Endothelial cell of umbilical vein (primary cell): ENCODE measurements at regions not wholly inside any gene's neighbourhood (a gene's known extent, or its start where the extent isn't known, plus 50 kb on each side); places are given as distances from the start of the nearest gene placed in this dataset.

Experiments used
- EZH2 ChIP-seq: IDR thresholded peaks from 2 replicates; pipeline ENCODE4 v1.6.1; 2012; ENCODE audit warnings: borderline replicate concordance, low read depth, mild to moderate bottlenecking, moderate library complexity, low read length, inconsistent platforms; ENCODE audit not compliant: severe bottlenecking
- FOS ChIP-seq: IDR thresholded peaks from 2 replicates; pipeline ENCODE4 v1.6.1; 2011; ENCODE audit warnings: mild to moderate bottlenecking, low read length, moderate library complexity, borderline replicate concordance; ENCODE audit not compliant: insufficient read depth
- MAX ChIP-seq: IDR thresholded peaks from 2 replicates; pipeline ENCODE4 v1.6.1; 2011; ENCODE audit not compliant: insufficient read depth, insufficient read length
- POLR2A ChIP-seq: IDR thresholded peaks from 2 replicates; pipeline ENCODE4 v1.6.1; 2012; ENCODE audit warnings: low read depth, mild to moderate bottlenecking, control low read depth, low read length
- POLR2AphosphoS5 ChIP-seq: IDR thresholded peaks from 2 replicates; pipeline ENCODE4 v1.6.1; 2012; ENCODE audit warnings: low read depth, mild to moderate bottlenecking, control low read depth, low read length, moderate library complexity; ENCODE audit not compliant: insufficient read depth
- TF ChIP-seq, protein P1 (sequence below), 2 donors: IDR thresholded peaks; 1 replicate in 1 of 2; 2 replicates in 1 of 2; pipeline ENCODE4 v1.5.1; 2011; ENCODE audit warnings: low read length in 2 of 2, mild to moderate bottlenecking in 2 of 2, moderate library complexity in 2 of 2, control low read depth in 1 of 2, inconsistent platforms in 1 of 2, low read depth in 1 of 2; ENCODE audit not compliant: insufficient read depth in 1 of 2; ENCODE audit errors: extremely low read depth in 1 of 2

DNA sequence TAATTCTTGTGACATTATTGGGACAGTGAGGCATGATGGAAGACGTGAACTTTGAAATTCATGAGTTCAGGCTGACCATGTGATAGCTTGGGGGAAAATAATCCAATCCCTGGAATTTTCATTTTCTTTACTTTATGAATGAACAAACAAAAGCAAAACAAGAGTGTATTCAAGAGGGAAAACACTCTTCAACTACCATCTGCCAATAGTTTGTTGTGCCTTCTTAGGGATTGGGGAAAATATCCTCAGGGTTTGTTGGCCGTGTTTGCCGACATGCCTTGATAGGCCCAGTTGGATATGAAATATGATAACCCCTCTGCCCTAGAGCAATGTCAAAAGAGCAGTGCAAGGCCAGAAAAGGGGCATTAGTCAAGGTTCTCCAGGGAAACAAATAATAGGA is 80.8 kb upstream of the CLNK start:
- TF ChIP-seq, protein P1, sequence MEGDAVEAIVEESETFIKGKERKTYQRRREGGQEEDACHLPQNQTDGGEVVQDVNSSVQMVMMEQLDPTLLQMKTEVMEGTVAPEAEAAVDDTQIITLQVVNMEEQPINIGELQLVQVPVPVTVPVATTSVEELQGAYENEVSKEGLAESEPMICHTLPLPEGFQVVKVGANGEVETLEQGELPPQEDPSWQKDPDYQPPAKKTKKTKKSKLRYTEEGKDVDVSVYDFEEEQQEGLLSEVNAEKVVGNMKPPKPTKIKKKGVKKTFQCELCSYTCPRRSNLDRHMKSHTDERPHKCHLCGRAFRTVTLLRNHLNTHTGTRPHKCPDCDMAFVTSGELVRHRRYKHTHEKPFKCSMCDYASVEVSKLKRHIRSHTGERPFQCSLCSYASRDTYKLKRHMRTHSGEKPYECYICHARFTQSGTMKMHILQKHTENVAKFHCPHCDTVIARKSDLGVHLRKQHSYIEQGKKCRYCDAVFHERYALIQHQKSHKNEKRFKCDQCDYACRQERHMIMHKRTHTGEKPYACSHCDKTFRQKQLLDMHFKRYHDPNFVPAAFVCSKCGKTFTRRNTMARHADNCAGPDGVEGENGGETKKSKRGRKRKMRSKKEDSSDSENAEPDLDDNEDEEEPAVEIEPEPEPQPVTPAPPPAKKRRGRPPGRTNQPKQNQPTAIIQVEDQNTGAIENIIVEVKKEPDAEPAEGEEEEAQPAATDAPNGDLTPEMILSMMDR (IDR thresholded peaks at IDR 0.05; ENCODE audit: extremely low read depth in 1 of 2, insufficient read depth in 1 of 2, low read depth in 1 of 2, low read length in 2 of 2) = no peak
- TF ChIP-seq POLR2A = no peak
- TF ChIP-seq EZH2 = no peak
- no peak for TF ChIP-seq MAX
- no peak for TF ChIP-seq POLR2AphosphoS5
- TF ChIP-seq FOS = no peak
